OCI-M1 (cell line): ENCODE measurements at regions not wholly inside any gene's neighbourhood (a gene's known extent, or its start where the extent isn't known, plus 50 kb on each side); places are given as distances from the start of the nearest gene placed in this dataset.
"Not testable (repeated sequence)": the region's sequence is repeated elsewhere in the genome, so short reads cannot be mapped to it uniquely, and the experiment has no call there.

Source experiments
- DNase-seq: peaks from one replicate; lab custom pipeline; 2025; lab: John Stamatoyannopoulos, UW

- DNase-seq, result peak; percentile 24
Observed at GRCh38 chr10:52541006-52541473, 227.0 kb downstream of the DKK1 start.

GRCh38 chr10:52542906-52543305 is 228.8 kb downstream of the DKK1 start:
- no peak for DNase-seq

DNA sequence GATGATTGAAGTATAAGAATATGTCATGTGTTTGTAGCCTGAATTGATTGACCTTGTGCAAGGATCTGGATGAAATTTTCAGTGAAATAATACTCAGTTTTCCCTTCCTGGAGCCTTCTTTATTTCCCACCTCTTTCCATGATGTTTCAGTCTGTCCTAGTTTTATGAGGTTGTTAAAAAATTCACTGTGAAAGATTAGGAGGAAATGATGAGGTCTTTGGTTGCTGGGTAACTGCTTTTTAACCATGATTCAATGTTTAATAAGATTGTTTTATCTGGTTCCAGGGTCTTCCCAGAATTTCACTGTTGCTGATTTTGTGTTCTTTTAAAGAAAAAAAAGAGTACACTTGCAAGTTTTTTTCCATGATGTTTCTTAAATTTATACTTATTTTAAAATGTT is 221.5 kb downstream of the MBL2 start:
- no peak for DNase-seq

DNA sequence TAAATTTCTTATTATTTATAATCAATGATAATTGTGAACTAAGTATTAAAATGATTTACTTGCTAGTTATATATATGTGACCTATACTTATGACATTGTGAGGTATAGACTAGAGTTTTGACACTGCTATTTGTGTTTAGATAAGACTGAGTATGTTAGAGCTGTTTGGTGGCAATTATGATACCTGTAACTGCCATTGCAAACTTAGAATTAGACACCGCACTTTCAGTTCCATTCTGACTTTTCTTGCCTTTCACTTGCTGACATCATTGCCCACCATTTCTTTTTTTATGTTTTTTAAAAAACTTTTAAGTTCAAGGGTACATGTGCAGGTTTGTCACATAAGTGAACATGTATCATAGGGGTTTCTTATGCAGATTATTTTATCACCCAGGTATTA is 214.5 kb downstream of the MBL2 start:
- DNase-seq, result no peak

DNA sequence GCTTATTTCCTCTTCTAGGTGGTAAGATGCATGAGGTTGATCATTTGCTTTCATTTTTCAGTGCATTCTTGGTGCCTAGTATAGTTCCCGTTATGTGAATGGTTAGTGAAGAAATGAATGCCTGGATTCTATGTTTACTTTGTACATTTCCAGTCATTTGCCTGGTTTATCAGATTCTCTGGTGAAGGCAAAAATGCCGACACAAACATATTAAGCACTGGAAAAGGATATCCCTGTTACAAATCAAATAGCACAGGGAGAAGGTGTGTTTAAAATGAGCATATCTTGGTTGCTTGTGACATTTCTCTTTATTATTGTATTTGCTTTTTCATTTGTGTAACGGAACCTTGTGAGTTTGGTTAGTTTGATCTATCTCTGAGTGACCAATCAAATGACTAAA is 211.3 kb downstream of the MBL2 start:
- DNase-seq, result no peak

GRCh38 chr10:52563360-52563759 is 209.2 kb downstream of the MBL2 start:
- no peak for DNase-seq

DNA sequence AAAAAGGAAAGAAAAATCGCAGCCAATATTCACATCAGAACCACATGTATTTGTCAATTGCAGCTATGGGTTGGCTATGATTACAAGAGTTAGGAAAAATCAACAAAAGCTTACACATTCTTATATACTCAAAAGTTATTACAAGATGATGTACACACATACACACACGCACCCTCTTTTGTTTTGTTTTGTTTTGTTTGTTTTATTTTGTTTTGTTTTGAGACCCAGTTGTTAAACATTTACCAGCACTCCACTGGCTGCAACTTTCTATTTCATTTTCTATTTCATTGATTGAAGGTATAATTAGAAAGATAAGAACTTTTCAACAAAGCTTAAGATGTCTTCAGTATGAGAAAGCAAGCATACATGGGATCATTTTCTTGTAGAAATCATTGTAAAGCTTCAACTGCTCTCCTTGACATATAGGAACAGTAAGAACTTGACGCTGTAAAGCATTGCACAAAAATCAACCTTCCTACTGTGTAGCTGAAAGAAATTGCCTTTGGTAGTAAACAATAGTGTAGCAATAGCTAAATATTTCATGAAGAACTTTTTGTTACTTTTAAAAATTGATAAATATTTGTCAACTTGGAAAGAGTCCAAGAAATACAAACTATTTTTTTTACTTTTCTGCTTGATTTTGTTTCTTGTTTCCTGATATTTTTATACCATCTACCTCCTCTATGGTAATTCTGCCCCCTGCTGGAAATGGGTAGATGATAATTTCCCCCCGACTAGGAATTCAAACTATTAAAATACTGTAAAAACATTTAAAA is 205.9 kb downstream of the MBL2 start:
- peak; percentile 71 for DNase-seq

DNA sequence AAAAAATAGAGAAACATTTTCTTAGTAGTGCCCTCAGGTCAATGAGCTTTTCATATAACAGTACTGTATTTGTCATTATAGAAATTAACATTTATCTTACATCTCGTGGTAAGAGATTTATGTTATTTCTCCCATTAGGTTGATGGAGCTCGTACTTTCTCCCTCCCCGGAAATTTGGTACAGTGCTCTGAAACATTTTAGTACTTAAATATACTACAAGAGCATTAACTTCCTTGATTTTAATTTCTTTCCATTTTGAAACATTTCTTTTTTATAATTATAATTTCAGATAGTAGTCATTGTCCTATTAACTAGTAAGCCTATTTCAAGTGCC is 205.4 kb downstream of the MBL2 start:
- DNase-seq, result no peak

DNA sequence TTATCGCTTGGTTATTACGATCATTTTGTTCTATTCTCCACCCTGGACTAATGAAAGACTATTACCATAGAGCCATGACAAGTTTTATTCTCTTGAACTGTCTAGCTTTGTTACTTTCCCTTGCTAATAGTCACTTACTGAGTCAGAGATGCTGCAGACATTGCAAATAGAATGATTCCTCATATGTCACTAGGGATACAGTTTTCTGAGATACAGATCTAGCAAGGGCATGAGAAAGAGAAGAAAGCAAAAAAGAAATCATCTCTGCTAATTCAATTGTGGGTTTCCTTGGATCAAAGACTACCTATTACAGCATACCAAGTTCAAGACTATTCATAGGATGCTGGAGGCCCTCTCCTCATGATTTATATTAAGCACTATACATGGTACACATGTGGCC is 204.3 kb downstream of the MBL2 start:
- DNase-seq, result no peak

GRCh38 chr10:52570490-52570889 is 202.1 kb downstream of the MBL2 start:
- DNase-seq, result no peak

- DNase-seq, result no peak
Observed at GRCh38 chr10:52571018-52571417, 201.6 kb downstream of the MBL2 start.

GRCh38 chr10:52571516-52572182 is 200.9 kb downstream of the MBL2 start:
- DNase-seq, result no peak

GRCh38 chr10:52573347-52573746 is 199.2 kb downstream of the MBL2 start:
- no peak for DNase-seq

DNA sequence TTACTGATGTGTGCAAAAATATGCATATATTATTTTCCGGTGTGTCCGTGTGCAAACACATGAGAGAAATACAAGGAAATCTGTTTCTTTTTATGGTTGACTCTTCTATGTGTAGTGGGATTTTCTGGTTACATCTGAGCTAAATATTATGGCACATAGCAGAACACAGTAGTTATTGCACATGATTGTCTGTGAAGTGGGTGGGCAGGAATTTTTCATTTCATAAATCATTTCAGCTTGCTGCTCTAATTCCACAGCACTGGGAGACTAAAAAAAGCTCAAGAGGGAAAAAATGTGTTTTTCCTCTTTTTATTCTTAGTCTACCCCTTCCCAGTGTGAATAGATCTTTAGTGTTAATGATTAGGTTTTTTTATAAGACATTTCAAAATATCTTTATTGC is 197.9 kb downstream of the MBL2 start:
- no peak for DNase-seq

DNA sequence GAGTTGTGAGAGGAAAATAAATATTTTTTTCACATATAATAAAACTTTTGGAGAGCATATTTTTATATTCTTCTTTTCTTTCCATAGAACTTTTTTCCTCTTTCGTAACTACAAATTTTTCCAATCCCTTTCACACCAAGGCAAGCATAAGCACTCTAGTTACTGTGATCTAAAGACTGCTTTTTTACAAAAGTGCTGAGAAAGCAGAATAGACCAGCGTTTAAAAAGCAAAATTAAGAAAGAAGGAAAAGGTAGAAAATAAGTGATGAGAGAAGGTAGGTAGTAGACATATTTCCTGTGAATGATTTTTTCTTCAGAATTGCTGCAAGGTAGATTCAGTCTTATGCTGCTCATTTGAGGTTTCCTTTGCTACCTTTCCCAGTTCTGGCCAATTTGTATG is 195.5 kb downstream of the MBL2 start:
- no peak for DNase-seq

GRCh38 chr10:52578871-52579405 is 193.6 kb downstream of the MBL2 start:
- peak; percentile 10 for DNase-seq

DNA sequence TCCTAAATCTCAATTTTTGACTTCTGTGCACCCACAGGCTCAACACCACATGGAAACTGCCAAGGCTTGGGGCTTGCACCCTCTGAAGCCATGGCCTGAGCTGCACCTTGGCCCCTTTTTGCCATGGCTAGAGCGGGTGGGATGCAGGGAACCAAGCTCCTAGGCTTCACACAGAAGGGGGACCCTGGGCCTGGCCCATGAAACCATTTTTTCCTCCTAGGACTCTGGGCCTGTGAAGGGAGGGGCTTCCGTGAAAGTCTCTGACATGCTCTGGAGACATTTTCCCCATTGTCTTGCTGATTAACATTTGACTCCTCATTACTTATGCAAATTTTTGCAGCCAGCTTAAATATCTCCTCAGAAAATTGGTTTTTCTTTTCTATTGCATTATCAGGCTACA is 190.9 kb downstream of the MBL2 start:
- not testable (repeated sequence) for DNase-seq

GRCh38 chr10:52583336-52583735 is 189.2 kb downstream of the MBL2 start:
- no peak for DNase-seq

DNA sequence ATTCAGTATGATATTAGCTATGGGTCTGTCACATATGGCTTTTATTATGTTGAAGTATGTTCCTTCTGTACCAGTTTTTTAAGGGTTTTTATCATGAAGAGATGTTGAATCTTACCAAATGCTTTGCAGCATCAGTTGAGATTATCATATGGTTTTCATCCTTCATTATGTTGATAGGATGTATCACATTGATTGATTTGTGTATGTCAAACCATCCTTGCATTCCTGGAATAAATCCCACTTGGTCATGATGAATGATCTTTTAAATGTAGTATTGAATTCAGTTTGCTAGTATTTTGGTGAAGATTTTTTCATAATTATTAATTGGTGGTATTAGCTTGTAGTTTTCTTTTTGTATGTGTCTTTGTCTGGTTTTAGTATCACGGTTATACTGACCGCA is 185.9 kb downstream of the MBL2 start:
- DNase-seq, result no peak

GRCh38 chr10:52597189-52597863 is 175.3 kb downstream of the MBL2 start:
- peak; percentile 50 for DNase-seq

DNA sequence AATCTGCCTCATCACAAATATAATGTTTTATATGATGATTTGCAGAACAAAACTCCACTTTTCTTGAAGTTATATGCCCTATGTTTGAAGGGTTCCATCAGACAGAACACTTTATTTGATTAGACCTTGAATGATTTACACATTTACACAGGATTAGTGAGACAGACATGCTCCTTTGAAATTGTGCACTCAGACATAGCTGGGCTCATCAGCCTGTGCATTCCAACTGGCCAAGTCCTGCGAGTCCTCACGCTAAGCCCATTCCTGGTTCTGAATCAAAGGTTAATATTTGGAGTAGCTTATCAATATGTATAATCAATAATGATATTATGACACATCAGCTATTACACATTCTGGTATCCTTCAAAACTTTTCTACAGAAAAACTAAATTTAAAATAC is 173.6 kb downstream of the MBL2 start:
- no peak for DNase-seq

- peak; percentile 47 for DNase-seq
Observed at GRCh38 chr10:52599551-52600200, 172.9 kb downstream of the MBL2 start.
